HG03108 (cell line): ENCODE measurements at regions not wholly inside any gene's neighbourhood (a gene's known extent, or its start where the extent isn't known, plus 50 kb on each side); places are given as distances from the start of the nearest gene placed in this dataset.

Experiments used
- ATAC-seq: cut with Tn5 transposase; IDR thresholded peaks from one replicate; pipeline ENCODE4 v1.9.1; 2021; ENCODE audit warnings: moderate library complexity; ENCODE audit not compliant: unreplicated experiment

DNA sequence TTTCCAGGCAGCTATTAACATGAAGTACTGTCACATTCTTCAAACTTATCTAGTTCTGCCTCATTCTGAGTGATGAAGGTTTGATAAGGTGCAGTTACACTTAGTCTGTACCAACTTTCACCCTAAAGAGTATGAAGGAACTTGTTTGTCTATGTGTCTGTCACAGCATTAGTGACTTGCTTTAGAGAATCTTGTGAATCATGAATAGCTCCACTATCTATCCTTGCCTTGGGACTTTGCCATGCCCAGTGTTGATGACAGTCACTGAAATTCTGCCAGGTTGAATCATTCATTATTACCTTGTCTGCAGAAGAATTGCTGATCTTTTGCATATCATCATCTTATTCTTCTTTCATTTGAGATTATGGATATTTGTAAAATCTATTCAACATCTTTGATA, 50.9 kb upstream of the A1CF start:
- no peak for ATAC-seq

DNA sequence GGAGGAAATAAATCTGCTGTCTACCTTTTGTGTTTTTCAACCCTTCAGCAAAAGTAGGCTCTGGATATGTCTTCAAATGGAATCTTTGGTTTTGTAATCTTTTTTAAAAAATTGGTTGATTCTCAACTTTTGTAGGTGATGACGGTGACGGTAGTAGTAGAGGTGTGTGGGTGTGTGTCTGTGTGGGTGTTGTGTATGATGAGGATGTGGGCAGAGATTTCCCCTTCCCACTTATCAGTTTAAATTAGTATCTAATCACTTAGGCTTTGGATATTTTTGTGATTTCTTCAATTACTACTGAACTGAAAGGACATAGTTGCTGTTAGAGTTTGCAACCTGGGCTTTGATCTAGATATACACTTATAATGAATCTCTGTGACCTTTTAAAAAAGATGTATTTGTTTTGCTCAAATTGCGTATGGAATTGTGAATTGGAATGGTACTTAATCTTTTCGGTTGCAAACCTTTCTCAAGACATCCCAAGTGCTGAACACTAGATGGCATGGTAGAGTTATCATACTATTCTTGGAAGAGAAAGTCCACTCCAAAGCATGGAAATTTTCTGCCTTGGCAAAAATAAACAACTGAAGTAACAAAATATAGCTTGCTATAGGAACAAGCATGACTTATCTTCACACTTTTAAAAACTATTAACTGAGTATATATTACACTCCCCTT, 51.9 kb upstream of the A1CF start:
- no peak for ATAC-seq

DNA sequence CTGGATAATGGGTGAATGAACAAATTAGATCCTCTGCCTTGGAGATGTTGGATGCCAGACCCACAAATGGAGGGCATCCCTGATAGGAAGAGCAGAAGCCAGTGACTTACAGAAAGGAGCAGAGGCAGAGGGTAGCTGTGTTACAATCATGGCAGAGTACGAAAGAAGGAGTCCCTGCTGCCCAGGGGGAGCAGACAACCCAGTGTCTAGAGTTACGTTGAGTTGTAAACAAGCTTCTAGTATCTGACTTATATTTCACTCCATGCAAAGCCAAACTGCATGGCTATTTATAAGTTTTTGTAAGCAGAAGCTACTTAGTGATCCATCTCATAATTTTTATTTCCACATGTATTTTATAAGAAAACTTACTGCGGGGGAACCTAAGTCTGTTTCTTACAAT, 56.2 kb upstream of the A1CF start:
- no peak for ATAC-seq

- ATAC-seq: no peak
These were observed 61.8 kb upstream of the A1CF start for GRCh38 chr10:50946991-50947781.

GRCh38 chr10:50951365-50951764, 65.9 kb upstream of the A1CF start:
- no peak for ATAC-seq

GRCh38 chr10:50961297-50961696, 75.9 kb upstream of the A1CF start:
- ATAC-seq: no peak

DNA sequence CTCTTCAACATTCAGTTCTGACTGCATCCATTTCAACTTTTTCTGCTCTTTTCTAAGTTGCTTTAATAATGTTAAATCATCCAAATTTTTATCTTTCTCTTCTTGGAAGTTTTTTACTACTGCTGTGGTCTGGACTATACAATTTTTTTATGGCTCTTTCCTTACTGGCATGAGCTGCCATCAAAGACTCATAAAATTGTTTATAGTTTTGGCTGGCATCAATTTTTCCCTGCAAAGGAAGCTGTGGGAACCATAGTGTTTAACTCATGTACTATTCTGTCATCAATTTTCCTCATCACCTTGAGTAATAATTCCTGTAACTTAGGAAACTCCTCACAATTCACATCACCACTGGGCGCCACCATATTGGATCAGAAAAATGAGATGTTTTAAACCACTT, 77.6 kb upstream of the A1CF start:
- ATAC-seq: no peak

- no peak for ATAC-seq
These were observed 83.1 kb upstream of the A1CF start for GRCh38 chr10:50968386-50969091.

DNA sequence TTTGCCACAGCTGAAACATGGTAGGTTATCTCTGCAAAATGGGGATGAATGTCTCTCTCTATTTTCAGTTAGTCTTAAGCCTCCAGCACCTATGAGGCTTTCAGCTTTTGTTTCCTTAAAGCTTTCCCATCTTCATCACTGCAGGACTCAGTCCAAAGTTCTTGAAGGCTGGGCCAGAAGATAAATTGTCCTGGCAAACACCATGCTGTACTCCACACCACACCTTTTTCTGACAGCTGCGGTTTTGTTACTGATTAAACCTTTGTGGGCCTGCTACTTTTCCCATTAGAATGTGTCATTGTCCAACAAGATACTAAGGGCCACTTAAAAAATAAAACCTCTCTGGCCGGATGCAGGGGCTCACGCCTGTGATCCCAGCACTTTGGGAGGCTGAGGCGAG, 87.2 kb upstream of the A1CF start:
- ATAC-seq: no peak

DNA sequence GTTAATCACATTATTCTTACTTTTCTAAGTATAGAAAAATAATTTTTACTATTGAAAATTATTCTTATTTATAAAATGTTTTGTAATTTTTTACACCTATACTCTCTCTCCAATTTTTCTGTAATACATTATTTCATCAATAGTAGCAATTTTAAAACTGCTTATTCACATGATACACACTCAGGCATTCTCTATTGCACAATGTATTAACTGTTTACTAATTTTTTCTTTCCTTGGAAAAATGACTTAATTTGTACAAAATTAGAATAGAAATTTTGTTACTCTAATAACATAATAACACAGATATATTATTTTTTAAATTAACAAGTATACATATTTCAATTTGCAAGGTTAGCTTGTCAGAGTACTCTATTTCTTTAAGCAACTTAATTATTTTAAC, 92.9 kb upstream of the PRKG1 start:
- no peak for ATAC-seq

DNA sequence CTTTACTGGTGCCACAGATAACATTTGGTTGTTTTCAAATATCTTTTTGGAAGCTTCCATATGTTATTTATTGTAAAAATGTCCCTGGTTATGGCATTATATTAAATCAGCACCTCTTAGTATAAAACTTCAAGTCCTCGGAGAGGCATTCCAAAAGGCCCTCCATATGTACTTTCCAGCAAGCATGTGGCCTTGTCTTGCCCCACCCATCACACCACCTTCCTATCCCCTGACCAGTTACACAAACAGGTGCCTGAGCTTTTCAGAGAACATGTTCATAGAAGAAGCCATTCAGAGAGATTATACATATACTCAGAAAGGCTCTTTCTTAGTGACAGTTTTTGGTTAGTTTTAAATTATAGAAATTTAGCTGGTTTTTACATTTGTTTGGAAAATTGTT, 92.4 kb upstream of the PRKG1 start:
- no peak for ATAC-seq

- ATAC-seq: no peak
These were observed 91.3 kb upstream of the PRKG1 start for GRCh38 chr10:50982989-50983388.

DNA sequence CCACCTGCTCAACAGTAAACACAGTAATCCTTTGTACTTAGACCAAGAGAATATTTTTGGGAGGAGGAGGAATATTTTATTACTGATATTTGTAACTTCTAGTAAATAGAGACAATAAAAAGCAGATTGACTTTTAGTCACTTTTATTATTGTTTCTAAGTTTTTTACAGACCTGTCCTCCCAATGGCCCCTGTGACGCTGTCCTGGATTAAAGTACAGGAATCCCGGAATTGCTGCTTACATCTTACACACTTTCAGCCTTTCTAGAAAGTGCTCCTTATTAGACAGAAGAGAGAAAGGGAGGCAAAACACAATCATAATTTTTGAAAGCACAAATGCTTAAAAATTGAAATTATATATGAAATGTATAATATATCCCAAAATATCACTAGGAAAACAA, 86.4 kb upstream of the PRKG1 start:
- no peak for ATAC-seq

DNA sequence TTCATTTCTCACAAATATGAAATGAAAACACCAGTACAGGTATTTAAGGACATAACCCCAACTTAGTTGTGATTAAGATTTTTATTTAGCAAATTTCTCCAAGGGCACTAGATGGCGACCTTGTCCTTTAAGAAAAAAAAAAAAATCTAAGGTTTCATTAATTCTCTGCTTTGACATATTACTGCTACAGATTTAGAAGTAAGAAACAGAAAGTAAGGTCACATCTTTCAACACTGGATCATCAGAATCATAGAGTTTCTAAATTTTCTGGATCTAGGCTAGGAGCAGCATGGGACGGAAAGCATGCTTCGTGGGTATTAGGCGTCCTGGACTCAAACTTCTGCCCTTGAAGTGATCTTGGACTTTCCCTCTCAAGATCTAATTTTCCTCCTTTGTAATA, 85.5 kb upstream of the PRKG1 start:
- no peak for ATAC-seq

DNA sequence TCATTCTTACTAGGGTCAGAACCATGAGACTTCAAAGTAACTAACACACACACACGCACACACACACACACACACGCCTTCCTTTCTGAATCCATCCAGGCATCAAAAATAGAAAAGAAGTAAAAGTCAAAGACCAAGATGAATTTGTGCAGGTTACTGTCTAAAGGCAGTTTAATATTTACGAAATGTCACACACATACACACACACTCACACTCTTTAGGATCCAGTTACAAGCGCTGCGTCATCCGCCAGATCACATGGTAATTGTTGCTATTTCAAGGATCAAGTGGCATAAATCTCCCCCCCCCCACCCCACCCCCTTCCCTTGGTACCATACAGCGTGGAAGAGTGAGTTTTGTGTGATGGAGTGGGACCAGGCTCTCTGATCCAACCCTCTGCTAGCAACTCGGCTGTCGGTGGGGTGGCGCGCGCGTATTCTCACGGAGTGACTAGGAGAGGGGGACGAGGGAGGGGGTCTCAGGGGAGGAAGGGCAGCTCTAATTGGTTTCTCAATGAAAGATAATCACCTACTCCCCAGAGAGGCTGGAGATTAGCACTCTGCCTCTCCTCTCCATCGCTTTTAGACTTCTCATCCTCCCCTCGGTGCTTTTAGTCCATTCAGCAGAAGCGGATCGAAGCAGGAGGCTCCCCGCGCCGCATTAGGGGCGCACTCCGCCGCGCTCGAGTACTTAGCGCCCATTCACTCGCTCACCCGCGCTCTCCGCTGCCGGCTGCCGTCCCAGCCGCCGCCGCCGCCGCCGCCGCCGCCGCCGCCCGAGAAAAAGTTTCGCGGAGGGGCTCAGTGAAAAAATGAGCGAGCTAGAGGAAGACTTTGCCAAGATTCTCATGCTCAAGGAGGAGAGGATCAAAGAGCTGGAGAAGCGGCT, 83.5 kb upstream of the PRKG1 start:
- ATAC-seq: no peak

DNA sequence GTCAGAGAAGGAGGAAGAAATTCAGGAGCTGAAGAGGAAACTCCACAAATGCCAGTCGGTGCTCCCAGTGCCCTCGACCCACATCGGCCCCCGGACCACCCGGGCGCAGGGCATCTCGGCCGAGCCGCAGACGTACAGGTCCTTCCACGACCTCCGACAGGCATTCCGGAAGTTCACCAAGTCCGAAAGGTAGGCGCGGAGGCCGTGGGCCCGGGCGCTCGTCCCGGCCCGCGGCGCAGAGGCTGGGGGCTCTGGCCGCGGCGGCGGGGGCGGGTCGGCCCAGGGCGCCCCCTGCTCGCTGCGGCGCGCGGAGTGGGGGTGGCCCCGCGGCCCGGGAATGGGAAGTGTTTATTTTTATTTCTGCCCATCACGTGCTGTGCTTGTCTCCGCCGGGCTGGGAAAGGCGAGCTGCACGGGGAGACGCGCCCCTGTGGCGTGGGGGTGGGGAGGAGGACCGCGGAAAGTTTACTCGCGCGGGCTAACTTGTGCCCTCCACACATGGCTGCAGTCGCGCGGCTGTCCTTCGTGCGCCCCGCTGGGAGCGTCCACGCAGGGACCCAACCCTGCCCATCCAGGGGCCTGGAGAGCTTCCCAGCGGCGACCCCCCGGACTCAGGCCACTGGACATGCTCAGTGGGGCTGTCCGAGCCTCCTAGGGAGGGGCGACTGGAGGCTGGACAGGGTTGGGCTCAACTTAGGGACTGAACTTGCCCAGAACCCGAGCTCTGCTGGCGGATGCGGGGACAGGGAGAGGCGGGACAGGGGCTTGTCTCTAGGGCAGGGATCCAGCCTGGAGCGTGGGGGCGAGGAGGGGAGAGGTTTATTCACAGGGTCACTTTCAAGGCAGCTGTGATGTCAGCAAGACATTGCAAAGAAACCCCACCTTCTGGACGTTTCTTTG, 82.6 kb upstream of the PRKG1 start:
- ATAC-seq: no peak

DNA sequence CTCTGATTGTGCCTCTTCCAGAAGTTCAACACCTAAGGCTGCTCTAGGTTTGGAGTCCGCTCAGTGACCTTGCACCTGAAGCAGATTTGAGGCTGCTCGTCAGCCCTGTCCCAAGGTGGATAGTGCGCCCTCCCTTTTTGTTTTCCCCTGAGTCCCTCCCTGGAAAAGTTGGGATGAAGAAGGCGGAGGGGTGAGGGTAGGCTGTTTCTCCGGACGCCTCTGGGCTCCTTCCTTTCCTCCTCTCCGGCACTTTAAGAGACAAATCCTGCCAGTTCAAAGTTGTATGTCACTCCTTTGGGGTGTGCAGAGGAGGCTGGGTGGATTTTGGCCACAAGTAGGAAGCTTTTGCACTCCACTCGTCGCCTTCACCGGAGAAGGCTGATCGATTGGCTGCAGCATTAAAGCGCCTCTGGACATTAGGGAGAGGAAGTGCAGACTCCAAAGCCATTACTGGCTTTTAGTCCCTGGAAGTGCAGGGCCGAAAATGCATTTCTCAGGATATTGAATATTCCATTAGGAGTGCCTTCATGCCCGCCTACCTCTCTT, 81.9 kb upstream of the PRKG1 start:
- no peak for ATAC-seq

DNA sequence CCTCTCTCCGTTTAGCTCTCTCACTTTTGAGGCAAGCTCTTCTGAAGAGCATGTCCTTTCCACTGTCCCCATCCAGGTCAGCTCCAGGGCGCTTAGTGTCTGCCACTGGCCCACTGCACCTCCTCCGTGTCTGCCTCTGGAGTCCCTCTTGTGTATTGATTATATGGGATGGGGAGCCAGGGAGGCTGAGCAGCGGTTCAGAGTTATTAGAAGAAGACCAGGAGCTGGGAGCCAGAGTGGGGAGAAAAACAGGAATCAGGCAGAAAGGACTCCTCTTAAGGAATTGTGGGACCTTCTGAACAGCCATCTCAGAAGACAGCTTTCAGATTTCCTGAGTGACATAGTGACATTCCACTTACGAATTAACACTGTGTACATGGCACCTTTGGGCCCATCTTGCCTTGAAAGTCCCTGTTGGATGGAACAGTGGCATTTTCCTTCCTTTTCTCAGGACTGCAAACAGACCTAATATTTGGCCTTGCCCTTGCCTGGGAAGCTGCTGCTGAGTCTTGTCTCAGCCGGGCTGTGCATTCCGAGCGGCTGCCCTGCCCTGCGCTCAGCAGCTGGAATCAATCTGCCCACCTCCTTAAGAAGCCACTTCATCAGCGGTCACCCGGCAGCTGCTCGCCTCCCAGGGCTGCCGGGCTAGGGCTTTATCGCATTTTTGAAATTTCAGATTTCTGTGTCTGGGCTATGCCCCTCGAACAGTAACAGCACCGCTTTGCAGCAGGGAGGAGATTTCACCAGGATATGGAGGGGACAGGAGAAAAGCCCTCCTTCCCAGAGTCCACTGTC, 81.1 kb upstream of the PRKG1 start:
- ATAC-seq: no peak

DNA sequence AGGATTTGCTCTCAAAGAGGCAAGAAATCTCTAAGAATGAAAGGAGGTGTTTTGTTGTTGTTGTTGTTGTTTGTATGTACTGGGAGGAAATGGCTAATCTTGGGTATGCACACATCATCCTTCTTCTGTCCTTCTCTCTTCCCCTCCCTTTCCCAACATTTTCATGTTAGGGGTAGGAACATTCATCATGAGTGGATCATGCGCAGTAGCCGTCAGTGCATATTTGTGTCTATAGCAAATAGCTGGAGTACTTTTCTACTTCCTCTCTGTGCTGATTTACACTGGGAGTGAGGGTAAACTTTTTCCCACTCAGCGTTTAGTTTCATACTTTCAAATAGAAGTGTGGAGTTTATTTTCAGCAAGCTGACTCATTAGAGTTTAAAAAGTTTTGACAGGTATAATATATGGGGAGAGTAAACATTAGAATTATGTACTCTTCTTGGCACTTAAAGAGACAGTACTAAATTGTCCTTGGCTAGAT, 80.5 kb upstream of the PRKG1 start:
- ATAC-seq: no peak
